Lower lobe of right lung (tissue), 2 donors: ENCODE measurements at regions not wholly inside any gene's neighbourhood (a gene's known extent, or its start where the extent isn't known, plus 50 kb on each side); places are given as distances from the start of the nearest gene placed in this dataset.
"Not testable (repeated sequence)": the region's sequence is repeated elsewhere in the genome, so short reads cannot be mapped to it uniquely, and the experiment has no call there.

ENCODE experiments used
- ATAC-seq, 2 donors: fragments of 200-7000 bp; cut with Tn5 transposase; one replicate each; pipeline ENCODE4 v1.9.1; 2020 to 2022; ENCODE audit warnings: mild to moderate bottlenecking in 2 of 2, moderate library complexity in 2 of 2
- DNase-seq: peaks from one replicate; pipeline ENCODE4 v3.0.0-alpha.2; 2020
- H3K27ac ChIP-seq: fragments of 200-600 bp; one replicate; pipeline ENCODE4 v1.8.0; 2022
- H3K27me3 ChIP-seq: fragments of 200-600 bp; one replicate; pipeline ENCODE4 v1.8.0; 2022; ENCODE audit warnings: low read depth
- H3K36me3 ChIP-seq: fragments of 200-600 bp; one replicate; pipeline ENCODE4 v1.8.0; 2022; ENCODE audit warnings: mild to moderate bottlenecking
- H3K4me1 ChIP-seq: fragments of 200-600 bp; one replicate; pipeline ENCODE4 v1.8.0; 2022
- H3K4me3 ChIP-seq: fragments of 200-600 bp; one replicate; pipeline ENCODE4 v1.8.0; 2022; ENCODE audit warnings: mild to moderate bottlenecking
- H3K9me3 ChIP-seq: fragments of 200-600 bp; one replicate; pipeline ENCODE4 v1.8.0; 2022
- CTCF ChIP-seq: fragments of 200-600 bp; IDR thresholded peaks from one replicate; pipeline ENCODE4 v1.8.0; 2022; ENCODE audit warnings: antibody characterized with exemption, mild to moderate bottlenecking
- intact Hi-C: fragments of 100-400 bp; cut with DNase I; formaldehyde crosslinking; loops from one replicate; pipeline ENCODE4 v1.11.0; 2022
- donor health status: DM: no; HTN: yes; CAD: no; lungs with severe emphysema.

GRCh38 chr6:81601918-81602317 lies 150.6 kb downstream of the TENT5A start:
- H3K4me1 ChIP-seq = no peaks in the 10 kb centered on the region
- no peak for DNase-seq
- TF ChIP-seq CTCF = no peak
- no peak overlapping the region for H3K27ac ChIP-seq
- H3K4me3 ChIP-seq = no peak overlapping the region
- no peaks in the 10 kb centered on the region for H3K36me3 ChIP-seq
- no peaks in the 10 kb centered on the region for H3K27me3 ChIP-seq
- intact Hi-C loops = no loop called here
- no peaks in the 10 kb centered on the region for H3K9me3 ChIP-seq
- ATAC-seq = no peak

- H3K27ac ChIP-seq, H3K27me3 ChIP-seq, H3K4me3 ChIP-seq, H3K36me3 ChIP-seq, DNase-seq, ATAC-seq, intact Hi-C loops, H3K9me3 ChIP-seq, H3K4me1 ChIP-seq: not testable (repeated sequence)
These were observed 152.0 kb downstream of the TENT5A start for GRCh38 chr6:81600488-81600887.

GRCh38 chr6:81594501-81594900 lies 158.0 kb downstream of the TENT5A start:
- Histone ChIP-seq H3K27me3 (no peaks in the 10 kb centered on the region), H3K36me3 (no peaks in the 10 kb centered on the region), H3K4me1 (no peaks in the 10 kb centered on the region), H3K9me3 (no peaks in the 10 kb centered on the region), H3K27ac (no peak overlapping the region), H3K4me3 (no peak overlapping the region)
- intact Hi-C loops = no loop called here
- no peak for TF ChIP-seq CTCF
- ATAC-seq (peak in 1 of 2 donors; percentile 37), DNase-seq (no peak)

GRCh38 chr6:81590314-81590691 lies 162.2 kb downstream of the TENT5A start:
- no peaks in the 10 kb centered on the region for H3K4me1 ChIP-seq
- ATAC-seq = peak; percentile 78 to 81
- no peak for TF ChIP-seq CTCF
- H3K27me3 ChIP-seq = no peaks in the 10 kb centered on the region
- no peaks in the 10 kb centered on the region for H3K36me3 ChIP-seq
- H3K9me3 ChIP-seq = no peaks in the 10 kb centered on the region
- H3K4me3 ChIP-seq = no peak overlapping the region
- intact Hi-C loops = no loop called here
- H3K27ac ChIP-seq = no peak overlapping the region
- DNase-seq = no peak

- Histone ChIP-seq H3K4me1 (no peaks in the 10 kb centered on the region), H3K36me3 (no peaks in the 10 kb centered on the region), H3K27me3 (no peaks in the 10 kb centered on the region), H3K4me3 (no peak overlapping the region), H3K9me3 (no peaks in the 10 kb centered on the region), H3K27ac (no peak overlapping the region)
- DNase-seq (no peak), ATAC-seq (peak; percentile 14 to 19)
- intact Hi-C loops = no loop called here
- TF ChIP-seq CTCF = no peak
These were observed 162.8 kb downstream of the TENT5A start for GRCh38 chr6:81589465-81590313.

GRCh38 chr6:81585686-81586085 lies 166.8 kb downstream of the TENT5A start:
- ATAC-seq, H3K9me3 ChIP-seq, H3K4me3 ChIP-seq, intact Hi-C loops, DNase-seq, H3K36me3 ChIP-seq, H3K27ac ChIP-seq, H3K27me3 ChIP-seq, H3K4me1 ChIP-seq: not testable (repeated sequence)

- DNase-seq, H3K36me3 ChIP-seq, ATAC-seq, intact Hi-C loops, H3K4me3 ChIP-seq, H3K27me3 ChIP-seq, H3K4me1 ChIP-seq, H3K9me3 ChIP-seq, H3K27ac ChIP-seq: not testable (repeated sequence)
These were observed 168.3 kb downstream of the TENT5A start for GRCh38 chr6:81584156-81584555.
